ENCODE measurements at regions not wholly inside any gene's neighbourhood (a gene's known extent, or its start where the extent isn't known, plus 50 kb on each side); places are given as distances from the start of the nearest gene placed in this dataset.

DNA sequence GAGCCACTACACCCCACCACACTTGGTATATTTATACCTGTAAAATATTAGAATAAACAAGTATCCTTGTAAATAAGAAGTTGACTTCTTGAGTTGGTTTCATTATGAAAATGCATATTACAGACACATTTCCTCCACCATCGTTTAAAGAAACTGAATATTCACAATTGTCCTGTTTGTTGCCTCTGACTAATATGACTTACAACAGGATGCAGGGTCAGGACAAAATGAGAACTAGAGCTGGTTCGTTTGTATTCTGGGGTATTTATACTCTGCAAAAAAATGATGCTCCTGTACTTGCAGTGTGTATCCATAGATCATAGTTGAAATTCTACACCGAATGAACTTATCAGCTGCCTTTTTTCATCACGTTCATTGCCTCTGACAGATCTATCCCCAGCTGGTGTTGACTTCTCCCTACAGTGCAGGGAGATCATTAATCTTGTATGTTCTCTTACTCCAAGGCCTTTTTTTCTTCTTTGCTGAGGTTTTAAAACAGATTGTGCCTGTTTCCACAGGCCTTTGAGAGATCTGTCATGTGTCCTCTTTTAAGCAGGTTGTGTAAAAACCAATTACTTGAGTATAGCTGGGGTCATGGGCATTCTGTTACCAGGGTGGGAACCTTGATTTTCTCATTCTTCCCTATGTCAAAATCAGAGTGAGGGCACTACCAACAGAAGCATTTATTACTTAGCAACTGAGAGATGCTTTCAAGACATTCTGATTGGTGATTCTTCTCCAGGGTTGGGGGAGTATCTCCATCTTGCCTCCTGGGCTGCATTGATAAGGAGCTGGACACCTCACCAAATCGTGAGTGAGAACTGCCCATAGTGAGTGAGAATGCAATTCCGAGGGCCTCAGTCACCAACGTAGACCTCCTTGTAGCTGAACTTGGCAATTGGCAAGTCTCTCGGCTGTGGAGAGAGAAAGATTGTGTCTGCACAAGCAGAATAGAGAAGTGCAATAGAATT is 78.8 kb upstream of the CD83 start:
- no peak overlapping the region for H3K4me3 Mint-ChIP-seq (ENCODE audit: low read depth)

DNA sequence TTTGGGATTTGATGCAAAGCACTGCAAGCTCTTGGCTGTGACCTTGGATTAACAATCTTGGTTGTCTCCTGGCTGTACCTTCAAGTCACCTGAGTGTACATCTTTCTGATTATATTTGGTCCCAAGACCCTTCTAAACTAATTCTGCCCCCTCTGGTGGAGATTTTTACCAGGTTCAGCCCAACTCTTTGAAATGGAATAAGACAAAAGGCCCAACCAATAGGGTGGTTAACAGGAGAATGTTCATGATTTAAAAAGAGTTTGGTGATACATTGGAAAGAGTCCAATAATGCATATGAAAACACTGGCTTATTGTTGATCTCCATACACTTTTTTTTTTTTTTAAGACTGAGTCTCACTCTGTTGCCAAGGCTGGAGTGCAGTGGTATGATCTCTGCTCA is 77.5 kb upstream of the CD83 start:
- Mint-ChIP-seq H3K27ac (no peak overlapping the region), H3K4me1 (ENCODE audit: low read depth) (peaks cover 12% of the 10 kb centered on the region), H3K36me3 (ENCODE audit: insufficient read depth) (no peaks in the 10 kb centered on the region), H3K4me3 (ENCODE audit: low read depth) (no peak overlapping the region), H3K9me3 (ENCODE audit: low read depth) (no peaks in the 10 kb centered on the region), H3K27me3 (peaks cover 16% of the 10 kb centered on the region)
- TF ChIP-seq, protein P1, sequence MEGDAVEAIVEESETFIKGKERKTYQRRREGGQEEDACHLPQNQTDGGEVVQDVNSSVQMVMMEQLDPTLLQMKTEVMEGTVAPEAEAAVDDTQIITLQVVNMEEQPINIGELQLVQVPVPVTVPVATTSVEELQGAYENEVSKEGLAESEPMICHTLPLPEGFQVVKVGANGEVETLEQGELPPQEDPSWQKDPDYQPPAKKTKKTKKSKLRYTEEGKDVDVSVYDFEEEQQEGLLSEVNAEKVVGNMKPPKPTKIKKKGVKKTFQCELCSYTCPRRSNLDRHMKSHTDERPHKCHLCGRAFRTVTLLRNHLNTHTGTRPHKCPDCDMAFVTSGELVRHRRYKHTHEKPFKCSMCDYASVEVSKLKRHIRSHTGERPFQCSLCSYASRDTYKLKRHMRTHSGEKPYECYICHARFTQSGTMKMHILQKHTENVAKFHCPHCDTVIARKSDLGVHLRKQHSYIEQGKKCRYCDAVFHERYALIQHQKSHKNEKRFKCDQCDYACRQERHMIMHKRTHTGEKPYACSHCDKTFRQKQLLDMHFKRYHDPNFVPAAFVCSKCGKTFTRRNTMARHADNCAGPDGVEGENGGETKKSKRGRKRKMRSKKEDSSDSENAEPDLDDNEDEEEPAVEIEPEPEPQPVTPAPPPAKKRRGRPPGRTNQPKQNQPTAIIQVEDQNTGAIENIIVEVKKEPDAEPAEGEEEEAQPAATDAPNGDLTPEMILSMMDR (IDR thresholded peaks at IDR 0.05; ENCODE audit: unreplicated experiment), result peak; percentile 21
- no peak for DNase-seq (ENCODE audit: low spot score, unreplicated experiment)

More for the DNA sequence above, 78.8 kb upstream of the CD83 start:
- no peak for DNase-seq (ENCODE audit: low spot score, unreplicated experiment)
- H3K4me1 Mint-ChIP-seq (ENCODE audit: low read depth), result peaks cover 12% of the 10 kb centered on the region
- H3K36me3 Mint-ChIP-seq (ENCODE audit: insufficient read depth), result no peaks in the 10 kb centered on the region
- peaks cover 22% of the 10 kb centered on the region for H3K27me3 Mint-ChIP-seq
- TF ChIP-seq, protein P1 (IDR thresholded peaks at IDR 0.05; ENCODE audit: unreplicated experiment), result no peak
- H3K9me3 Mint-ChIP-seq (ENCODE audit: low read depth), result peaks cover 5% of the 10 kb centered on the region
- H3K27ac Mint-ChIP-seq, result no peak overlapping the region

DNA sequence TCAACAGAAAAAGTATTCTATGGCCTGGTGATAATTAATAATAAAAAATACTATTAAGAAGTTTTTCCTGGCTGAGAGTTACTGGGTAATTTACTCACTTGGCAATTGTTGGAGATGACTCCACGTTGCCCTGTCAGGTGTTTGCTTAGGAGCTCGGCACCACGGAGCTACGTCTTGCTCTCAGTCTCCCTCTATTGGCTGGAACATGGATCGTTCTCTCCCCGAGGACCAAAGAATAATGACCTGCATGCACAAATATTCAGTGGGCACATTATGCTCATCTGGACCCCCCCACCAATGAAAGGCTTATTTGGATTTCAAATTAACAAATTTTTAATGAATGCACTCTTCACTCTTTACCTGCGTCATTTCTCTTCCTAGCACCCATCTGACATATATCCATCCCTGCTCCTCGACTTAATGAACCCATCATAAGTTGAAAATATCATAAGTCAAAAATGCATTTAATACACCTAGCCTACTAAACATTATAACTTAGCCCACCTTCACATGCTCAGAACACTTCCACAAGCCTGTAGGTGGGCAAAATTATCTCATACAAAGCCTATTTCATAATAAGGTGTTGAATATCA is 71.0 kb upstream of the CD83 start:
- Mint-ChIP-seq H3K27me3 (peaks cover 34% of the 10 kb centered on the region), H3K36me3 (ENCODE audit: insufficient read depth) (no peaks in the 10 kb centered on the region), H3K4me1 (ENCODE audit: low read depth) (peaks cover 3% of the 10 kb centered on the region), H3K4me3 (ENCODE audit: low read depth) (no peak overlapping the region), H3K9me3 (ENCODE audit: low read depth) (no peaks in the 10 kb centered on the region), H3K27ac (no peak overlapping the region)
- no peak for DNase-seq (ENCODE audit: low spot score, unreplicated experiment)
- TF ChIP-seq, protein P1 (IDR thresholded peaks at IDR 0.05; ENCODE audit: unreplicated experiment), result peak; percentile 68

DNA sequence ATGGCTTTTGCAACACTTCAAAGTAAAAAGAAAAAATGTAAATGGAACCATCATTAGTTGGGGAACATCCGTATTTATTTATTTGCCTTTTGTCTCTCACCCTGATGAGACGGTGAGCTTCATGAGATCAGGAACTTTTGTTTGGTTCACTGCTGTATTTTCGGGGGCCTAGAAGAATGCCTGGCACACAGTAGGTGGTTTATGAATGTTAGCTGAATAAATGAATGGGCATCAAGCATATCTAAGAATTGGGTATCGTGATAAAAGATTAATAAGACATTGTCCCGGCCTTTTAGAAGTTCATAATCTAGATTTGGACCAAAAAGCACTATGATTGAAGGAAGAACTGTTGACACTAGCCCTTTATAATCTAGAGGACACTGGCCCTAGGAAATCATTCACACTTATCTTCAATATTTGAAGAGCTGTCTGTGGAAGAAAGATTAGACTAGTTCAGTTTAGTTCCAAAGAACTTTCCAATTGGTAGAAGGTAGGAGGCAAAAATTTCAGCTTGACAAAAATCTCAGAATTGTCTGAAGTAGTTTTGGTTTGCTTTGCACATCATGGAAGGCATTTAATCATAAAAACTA is 70.3 kb upstream of the CD83 start:
- no peaks in the 10 kb centered on the region for H3K36me3 Mint-ChIP-seq (ENCODE audit: insufficient read depth)
- DNase-seq (ENCODE audit: low spot score, unreplicated experiment), result no peak
- no peak overlapping the region for H3K27ac Mint-ChIP-seq
- no peak overlapping the region for H3K4me3 Mint-ChIP-seq (ENCODE audit: low read depth)
- peaks cover 3% of the 10 kb centered on the region for H3K4me1 Mint-ChIP-seq (ENCODE audit: low read depth)
- no peaks in the 10 kb centered on the region for H3K9me3 Mint-ChIP-seq (ENCODE audit: low read depth)
- H3K27me3 Mint-ChIP-seq, result peaks cover 37% of the 10 kb centered on the region
- TF ChIP-seq, protein P1 (IDR thresholded peaks at IDR 0.05; ENCODE audit: unreplicated experiment), result no peak

DNA sequence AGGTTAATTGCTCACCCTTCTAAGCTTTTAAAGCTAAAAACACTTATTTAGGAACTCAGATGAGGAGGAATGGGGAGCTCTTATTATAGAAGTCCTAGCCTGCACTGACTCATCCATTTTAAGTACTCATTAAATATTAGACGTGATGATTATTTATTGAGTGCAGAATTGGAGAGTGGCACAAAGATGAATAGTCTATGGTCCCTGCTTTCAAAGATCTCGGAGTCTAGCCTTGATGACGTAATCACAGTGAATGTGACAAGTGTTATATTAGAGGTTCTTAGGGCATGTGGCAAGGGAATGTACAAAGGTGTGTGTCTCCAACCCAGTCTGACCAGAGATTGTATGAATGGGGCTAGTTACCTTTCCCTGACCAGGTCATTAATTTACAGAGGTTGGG is 68.7 kb upstream of the CD83 start:
- no peak for DNase-seq (ENCODE audit: low spot score, unreplicated experiment)
- Mint-ChIP-seq H3K27ac (no peak overlapping the region), H3K4me3 (ENCODE audit: low read depth) (no peak overlapping the region), H3K36me3 (ENCODE audit: insufficient read depth) (no peaks in the 10 kb centered on the region), H3K9me3 (ENCODE audit: low read depth) (no peaks in the 10 kb centered on the region), H3K27me3 (peaks cover 27% of the 10 kb centered on the region), H3K4me1 (ENCODE audit: low read depth) (peaks cover 3% of the 10 kb centered on the region)
- TF ChIP-seq, protein P1 (IDR thresholded peaks at IDR 0.05; ENCODE audit: unreplicated experiment), result no peak
